ENCODE measurements at regions not wholly inside any gene's neighbourhood (a gene's known extent, or its start where the extent isn't known, plus 50 kb on each side); places are given as distances from the start of the nearest gene placed in this dataset.

DNA sequence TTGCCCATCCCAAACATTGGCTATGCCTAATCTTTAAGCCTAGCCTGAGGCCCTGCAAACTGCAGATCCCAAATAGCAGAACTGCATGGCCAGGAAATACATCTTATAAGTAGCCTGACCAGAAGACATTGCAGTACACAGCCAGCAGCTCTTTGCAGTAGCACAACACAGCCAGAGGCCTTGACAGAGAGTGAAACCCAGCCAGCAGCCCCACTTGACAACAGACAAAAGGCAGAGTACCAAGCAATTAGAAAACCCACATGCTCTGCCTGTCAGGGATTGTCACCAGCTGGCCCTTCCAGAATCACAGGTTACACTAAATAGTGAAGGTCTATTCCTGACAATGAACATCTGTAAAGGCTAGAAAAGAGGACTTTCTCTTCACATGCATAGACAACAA lies 242.8 kb upstream of the TMEM72 start:
- H3K9ac ChIP-seq (ENCODE audit: insufficient read depth, low read length): no peak overlapping the region
- TF ChIP-seq EZH2 (IDR thresholded peaks at IDR 0.05; ENCODE audit: low read length, missing control alignments): no peak
- TF ChIP-seq, protein P1, sequence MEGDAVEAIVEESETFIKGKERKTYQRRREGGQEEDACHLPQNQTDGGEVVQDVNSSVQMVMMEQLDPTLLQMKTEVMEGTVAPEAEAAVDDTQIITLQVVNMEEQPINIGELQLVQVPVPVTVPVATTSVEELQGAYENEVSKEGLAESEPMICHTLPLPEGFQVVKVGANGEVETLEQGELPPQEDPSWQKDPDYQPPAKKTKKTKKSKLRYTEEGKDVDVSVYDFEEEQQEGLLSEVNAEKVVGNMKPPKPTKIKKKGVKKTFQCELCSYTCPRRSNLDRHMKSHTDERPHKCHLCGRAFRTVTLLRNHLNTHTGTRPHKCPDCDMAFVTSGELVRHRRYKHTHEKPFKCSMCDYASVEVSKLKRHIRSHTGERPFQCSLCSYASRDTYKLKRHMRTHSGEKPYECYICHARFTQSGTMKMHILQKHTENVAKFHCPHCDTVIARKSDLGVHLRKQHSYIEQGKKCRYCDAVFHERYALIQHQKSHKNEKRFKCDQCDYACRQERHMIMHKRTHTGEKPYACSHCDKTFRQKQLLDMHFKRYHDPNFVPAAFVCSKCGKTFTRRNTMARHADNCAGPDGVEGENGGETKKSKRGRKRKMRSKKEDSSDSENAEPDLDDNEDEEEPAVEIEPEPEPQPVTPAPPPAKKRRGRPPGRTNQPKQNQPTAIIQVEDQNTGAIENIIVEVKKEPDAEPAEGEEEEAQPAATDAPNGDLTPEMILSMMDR (conservative IDR thresholded peaks at IDR 0.05 in 1 of 2, IDR thresholded peaks at IDR 0.05 in 1 of 2; ENCODE audit: low read depth in 1 of 2, low read length in 2 of 2): no peak
- no peak for DNase-seq (ENCODE audit: low read depth in 2 of 2)
- no peak overlapping the region for H3K27ac ChIP-seq (ENCODE audit: insufficient read depth, low read length)
- no peaks in the 10 kb centered on the region for H3K79me2 ChIP-seq (ENCODE audit: control insufficient read depth, insufficient read depth, low read length)
- no peak overlapping the region for H3K4me3 ChIP-seq (replicated peaks in 1 of 4; ENCODE audit: control extremely low read depth in 1 of 4, insufficient read depth in 1 of 4, low read depth in 3 of 4, low read length in 4 of 4)
- no peaks in the 10 kb centered on the region for H3K4me1 ChIP-seq (ENCODE audit: control insufficient read depth, extremely low read depth, insufficient read depth, low read length)
- no peaks in the 10 kb centered on the region for H4K20me1 ChIP-seq (ENCODE audit: control insufficient read depth, extremely low read depth, insufficient read depth, low read length)
- H3K36me3 ChIP-seq (ENCODE audit: control insufficient read depth, insufficient read depth, low read length): no peaks in the 10 kb centered on the region
- no peak overlapping the region for H2AFZ ChIP-seq (ENCODE audit: low read length)
- H3K9me3 ChIP-seq (ENCODE audit: control insufficient read depth, insufficient read depth, low read depth, low read length): no peaks in the 10 kb centered on the region
- H3K27me3 ChIP-seq (ENCODE audit: control insufficient read depth, insufficient read depth, low read length): no peaks in the 10 kb centered on the region
- no peak overlapping the region for H3K4me2 ChIP-seq (ENCODE audit: extremely low read depth, insufficient read depth, low read length)

GRCh38 chr10:44671319-44671718 lies 239.8 kb upstream of the TMEM72 start:
- Histone ChIP-seq H3K27ac (ENCODE audit: insufficient read depth, low read length) (no peak overlapping the region), H3K9me3 (ENCODE audit: control insufficient read depth, insufficient read depth, low read depth, low read length) (no peaks in the 10 kb centered on the region), H3K36me3 (ENCODE audit: control insufficient read depth, insufficient read depth, low read length) (no peaks in the 10 kb centered on the region), H4K20me1 (ENCODE audit: control insufficient read depth, extremely low read depth, insufficient read depth, low read length) (no peaks in the 10 kb centered on the region), H3K4me3 (replicated peaks in 1 of 4; ENCODE audit: control extremely low read depth in 1 of 4, insufficient read depth in 1 of 4, low read depth in 3 of 4, low read length in 4 of 4) (no peak overlapping the region), H2AFZ (ENCODE audit: low read length) (no peak overlapping the region), H3K27me3 (ENCODE audit: control insufficient read depth, insufficient read depth, low read length) (no peaks in the 10 kb centered on the region), H3K79me2 (ENCODE audit: control insufficient read depth, insufficient read depth, low read length) (no peaks in the 10 kb centered on the region), H3K4me1 (ENCODE audit: control insufficient read depth, extremely low read depth, insufficient read depth, low read length) (no peaks in the 10 kb centered on the region), H3K9ac (ENCODE audit: insufficient read depth, low read length) (no peak overlapping the region), H3K4me2 (ENCODE audit: extremely low read depth, insufficient read depth, low read length) (no peak overlapping the region)
- no peak for DNase-seq (ENCODE audit: low read depth in 2 of 2)
- TF ChIP-seq EZH2 (IDR thresholded peaks at IDR 0.05; ENCODE audit: low read length, missing control alignments): no peak
- TF ChIP-seq, protein P1 (conservative IDR thresholded peaks at IDR 0.05 in 1 of 2, IDR thresholded peaks at IDR 0.05 in 1 of 2; ENCODE audit: low read depth in 1 of 2, low read length in 2 of 2): no peak

GRCh38 chr10:44673245-44673983 lies 237.7 kb upstream of the TMEM72 start:
- H3K4me1 ChIP-seq (ENCODE audit: control insufficient read depth, extremely low read depth, insufficient read depth, low read length): no peaks in the 10 kb centered on the region
- H3K27ac ChIP-seq (ENCODE audit: insufficient read depth, low read length): no peak overlapping the region
- H3K79me2 ChIP-seq (ENCODE audit: control insufficient read depth, insufficient read depth, low read length): no peaks in the 10 kb centered on the region
- H3K4me3 ChIP-seq (replicated peaks in 1 of 4; ENCODE audit: control extremely low read depth in 1 of 4, insufficient read depth in 1 of 4, low read depth in 3 of 4, low read length in 4 of 4): no peak overlapping the region
- TF ChIP-seq, protein P1 (conservative IDR thresholded peaks at IDR 0.05 in 1 of 2, IDR thresholded peaks at IDR 0.05 in 1 of 2; ENCODE audit: low read depth in 1 of 2, low read length in 2 of 2): no peak
- no peak for TF ChIP-seq EZH2 (IDR thresholded peaks at IDR 0.05; ENCODE audit: low read length, missing control alignments)
- no peak overlapping the region for H2AFZ ChIP-seq (ENCODE audit: low read length)
- no peaks in the 10 kb centered on the region for H3K36me3 ChIP-seq (ENCODE audit: control insufficient read depth, insufficient read depth, low read length)
- H3K9ac ChIP-seq (ENCODE audit: insufficient read depth, low read length): no peak overlapping the region
- H3K27me3 ChIP-seq (ENCODE audit: control insufficient read depth, insufficient read depth, low read length): no peaks in the 10 kb centered on the region
- no peak for DNase-seq (ENCODE audit: low read depth in 2 of 2)
- no peak overlapping the region for H3K4me2 ChIP-seq (ENCODE audit: extremely low read depth, insufficient read depth, low read length)
- no peaks in the 10 kb centered on the region for H4K20me1 ChIP-seq (ENCODE audit: control insufficient read depth, extremely low read depth, insufficient read depth, low read length)
- H3K9me3 ChIP-seq (ENCODE audit: control insufficient read depth, insufficient read depth, low read depth, low read length): no peaks in the 10 kb centered on the region
